ENCODE measurements at regions not wholly inside any gene's neighbourhood (a gene's known extent, or its start where the extent isn't known, plus 50 kb on each side); places are given as distances from the start of the nearest gene placed in this dataset.
"Not testable (repeated sequence)": the region's sequence is repeated elsewhere in the genome, so short reads cannot be mapped to it uniquely, and the experiment has no call there.

GRCh38 chr4:24364852-24365251, 219.5 kb downstream of the DHX15 start:
- no peaks in the 10 kb centered on the region for H3K4me1 ChIP-seq (ENCODE audit: control insufficient read depth in 2 of 2, insufficient read depth in 2 of 2, low read length in 2 of 2)

GRCh38 chr4:24364249-24364648, 220.1 kb downstream of the DHX15 start:
- Histone ChIP-seq H3K9me3 (ENCODE audit: control insufficient read depth in 2 of 2, insufficient read depth in 1 of 2, low read length in 1 of 2) (no peaks in the 10 kb centered on the region), H3K4me3 (ENCODE audit: low read length in 2 of 2) (no peak overlapping the region), H3K4me1 (ENCODE audit: control insufficient read depth in 2 of 2, insufficient read depth in 2 of 2, low read length in 2 of 2) (no peaks in the 10 kb centered on the region), H3K27ac (ENCODE audit: low read depth in 1 of 2, low read length in 1 of 2) (no peak overlapping the region), H3K36me3 (ENCODE audit: control insufficient read depth in 2 of 2, insufficient read depth in 2 of 2, low read length in 1 of 2) (no peaks in the 10 kb centered on the region), H3K27me3 (ENCODE audit: control insufficient read depth in 2 of 2, insufficient read depth in 1 of 2, low read length in 1 of 2) (no peaks in the 10 kb centered on the region)
- 87% methylated on average over 5 of the region's 5 CpGs for WGBS
- no peak for DNase-seq (ENCODE audit: low read depth in 6 of 9, low spot score in 9 of 9)

More at GRCh38 chr4:24364852-24365251, 219.5 kb downstream of the DHX15 start:
- no peak for DNase-seq (ENCODE audit: low read depth in 6 of 9, low spot score in 9 of 9)
- H3K36me3 ChIP-seq (ENCODE audit: control insufficient read depth in 2 of 2, insufficient read depth in 2 of 2, low read length in 1 of 2), result no peaks in the 10 kb centered on the region
- WGBS, result 95% methylated on average over 3 of the region's 3 CpGs
- H3K9me3 ChIP-seq (ENCODE audit: control insufficient read depth in 2 of 2, insufficient read depth in 1 of 2, low read length in 1 of 2), result no peaks in the 10 kb centered on the region
- no peak overlapping the region for H3K27ac ChIP-seq (ENCODE audit: low read depth in 1 of 2, low read length in 1 of 2)
- H3K27me3 ChIP-seq (ENCODE audit: control insufficient read depth in 2 of 2, insufficient read depth in 1 of 2, low read length in 1 of 2), result no peaks in the 10 kb centered on the region
- H3K4me3 ChIP-seq (ENCODE audit: low read length in 2 of 2), result no peak overlapping the region

DNA sequence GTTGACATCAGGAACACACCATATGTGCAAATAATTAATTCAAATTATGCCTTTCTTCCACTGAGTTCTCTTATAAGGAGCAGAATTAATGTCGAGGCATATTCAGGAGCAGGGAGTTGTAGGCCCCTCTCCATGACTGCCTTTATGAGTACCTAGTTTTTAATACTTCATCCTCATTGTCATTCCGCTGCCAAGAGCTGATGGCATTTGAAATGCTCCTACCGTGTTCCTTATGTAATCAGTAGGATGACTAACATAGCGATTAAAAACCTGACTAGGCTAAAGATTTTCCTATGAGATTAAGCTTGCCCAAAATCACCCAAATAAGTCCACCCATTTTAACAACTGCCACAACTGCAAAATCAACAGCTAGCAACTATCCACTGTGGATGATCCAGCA, 220.6 kb downstream of the DHX15 start:
- H3K36me3 ChIP-seq (ENCODE audit: control insufficient read depth in 2 of 2, insufficient read depth in 2 of 2, low read length in 1 of 2), result no peaks in the 10 kb centered on the region
- no peak for DNase-seq (ENCODE audit: low read depth in 6 of 9, low spot score in 9 of 9)
- WGBS, result 93% methylated on average over 4 of the region's 4 CpGs
- H3K4me3 ChIP-seq (ENCODE audit: low read length in 2 of 2), result no peak overlapping the region
- no peak overlapping the region for H3K27ac ChIP-seq (ENCODE audit: low read depth in 1 of 2, low read length in 1 of 2)
- H3K27me3 ChIP-seq (ENCODE audit: control insufficient read depth in 2 of 2, insufficient read depth in 1 of 2, low read length in 1 of 2), result no peaks in the 10 kb centered on the region
- no peaks in the 10 kb centered on the region for H3K9me3 ChIP-seq (ENCODE audit: control insufficient read depth in 2 of 2, insufficient read depth in 1 of 2, low read length in 1 of 2)
- H3K4me1 ChIP-seq (ENCODE audit: control insufficient read depth in 2 of 2, insufficient read depth in 2 of 2, low read length in 2 of 2), result no peaks in the 10 kb centered on the region

DNA sequence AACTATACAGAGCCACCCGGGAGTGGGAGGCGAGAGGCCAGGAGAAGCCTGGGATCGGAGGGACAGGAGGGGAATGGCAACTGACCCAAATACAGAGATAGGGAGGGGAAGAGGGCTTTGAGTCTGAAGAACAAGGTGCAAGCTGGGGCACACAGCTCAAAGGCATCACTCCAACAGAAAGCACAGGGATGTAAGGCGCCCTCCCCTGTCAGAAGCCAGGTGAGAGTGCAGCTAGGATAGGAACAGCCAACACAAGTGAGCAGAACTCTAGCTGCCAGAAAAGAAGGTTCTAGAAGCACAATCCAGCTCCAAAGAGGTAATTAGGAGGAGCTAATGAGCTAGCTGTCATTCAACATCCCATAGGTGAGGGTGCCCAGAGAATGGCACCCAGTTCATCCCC, 232.2 kb downstream of the DHX15 start:
- H3K9me3 ChIP-seq (ENCODE audit: control insufficient read depth in 2 of 2, insufficient read depth in 1 of 2, low read length in 1 of 2), result no peaks in the 10 kb centered on the region
- no peaks in the 10 kb centered on the region for H3K36me3 ChIP-seq (ENCODE audit: control insufficient read depth in 2 of 2, insufficient read depth in 2 of 2, low read length in 1 of 2)
- no peak overlapping the region for H3K4me3 ChIP-seq (ENCODE audit: low read length in 2 of 2)
- 91% methylated on average over 4 of the region's 4 CpGs for WGBS
- H3K4me1 ChIP-seq (ENCODE audit: control insufficient read depth in 2 of 2, insufficient read depth in 2 of 2, low read length in 2 of 2), result no peaks in the 10 kb centered on the region
- no peak overlapping the region for H3K27ac ChIP-seq (ENCODE audit: low read depth in 1 of 2, low read length in 1 of 2)
- no peaks in the 10 kb centered on the region for H3K27me3 ChIP-seq (ENCODE audit: control insufficient read depth in 2 of 2, insufficient read depth in 1 of 2, low read length in 1 of 2)
- DNase-seq (ENCODE audit: low read depth in 6 of 9, low spot score in 9 of 9), result no peak

DNA sequence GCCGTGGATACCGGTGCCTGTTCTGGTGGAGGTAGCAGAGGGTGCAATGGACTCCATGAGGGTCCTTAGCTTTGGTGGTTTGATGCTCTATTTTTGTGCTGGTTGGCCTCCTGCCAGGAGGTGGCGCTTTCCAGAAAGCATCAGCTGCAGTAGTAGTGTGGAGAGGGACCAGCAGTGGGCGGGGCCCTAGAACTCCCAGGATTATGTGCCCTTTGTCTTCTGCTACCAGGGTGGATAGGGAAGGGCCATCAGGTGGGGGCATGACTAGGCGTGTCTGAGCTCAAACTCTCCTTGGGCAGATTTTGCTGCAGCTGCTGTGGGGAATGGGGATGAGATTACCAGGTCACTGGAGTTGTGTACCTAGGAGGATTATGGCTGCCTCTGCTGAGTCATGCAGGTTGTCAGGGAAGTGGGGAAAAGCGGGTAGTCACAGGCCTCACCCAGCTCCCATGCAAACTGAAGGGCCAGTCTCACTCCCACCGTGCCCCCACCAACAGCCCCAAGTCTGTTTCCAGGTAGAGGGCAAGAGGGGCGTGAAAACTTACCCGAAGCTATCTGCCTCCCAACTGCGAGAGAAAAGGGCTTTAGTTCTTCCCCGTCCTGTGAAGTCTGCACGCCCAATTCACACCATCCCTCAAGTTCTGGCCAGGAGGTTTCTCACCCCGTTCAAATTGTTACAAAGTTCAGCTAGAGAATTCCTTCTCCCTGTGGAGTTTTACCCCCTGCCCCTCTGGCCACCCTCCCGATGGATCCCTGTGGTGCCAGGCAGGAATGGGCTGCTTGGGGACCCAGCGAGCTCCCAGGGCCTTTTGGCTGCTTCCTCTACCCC, 235.0 kb downstream of the DHX15 start:
- not testable (repeated sequence) for DNase-seq (ENCODE audit: low read depth in 6 of 9, low spot score in 9 of 9); H3K27ac ChIP-seq (ENCODE audit: low read depth in 1 of 2, low read length in 1 of 2); H3K9me3 ChIP-seq (ENCODE audit: control insufficient read depth in 2 of 2, insufficient read depth in 1 of 2, low read length in 1 of 2); H3K4me3 ChIP-seq (ENCODE audit: low read length in 2 of 2); H3K36me3 ChIP-seq (ENCODE audit: control insufficient read depth in 2 of 2, insufficient read depth in 2 of 2, low read length in 1 of 2); H3K27me3 ChIP-seq (ENCODE audit: control insufficient read depth in 2 of 2, insufficient read depth in 1 of 2, low read length in 1 of 2); H3K4me1 ChIP-seq (ENCODE audit: control insufficient read depth in 2 of 2, insufficient read depth in 2 of 2, low read length in 2 of 2)
- 88% methylated on average over 15 of the region's 15 CpGs for WGBS

- H3K9me3 ChIP-seq (ENCODE audit: control insufficient read depth in 2 of 2, insufficient read depth in 1 of 2, low read length in 1 of 2), result no peaks in the 10 kb centered on the region
- 98% methylated on average over 5 of the region's 5 CpGs for WGBS
- no peak overlapping the region for H3K4me3 ChIP-seq (ENCODE audit: low read length in 2 of 2)
- H3K36me3 ChIP-seq (ENCODE audit: control insufficient read depth in 2 of 2, insufficient read depth in 2 of 2, low read length in 1 of 2), result no peaks in the 10 kb centered on the region
- no peaks in the 10 kb centered on the region for H3K4me1 ChIP-seq (ENCODE audit: control insufficient read depth in 2 of 2, insufficient read depth in 2 of 2, low read length in 2 of 2)
- no peaks in the 10 kb centered on the region for H3K27me3 ChIP-seq (ENCODE audit: control insufficient read depth in 2 of 2, insufficient read depth in 1 of 2, low read length in 1 of 2)
- no peak for DNase-seq (ENCODE audit: low read depth in 6 of 9, low spot score in 9 of 9)
- no peak overlapping the region for H3K27ac ChIP-seq (ENCODE audit: low read depth in 1 of 2, low read length in 1 of 2)
Observed at GRCh38 chr4:24339260-24339659, 245.1 kb downstream of the DHX15 start.

DNA sequence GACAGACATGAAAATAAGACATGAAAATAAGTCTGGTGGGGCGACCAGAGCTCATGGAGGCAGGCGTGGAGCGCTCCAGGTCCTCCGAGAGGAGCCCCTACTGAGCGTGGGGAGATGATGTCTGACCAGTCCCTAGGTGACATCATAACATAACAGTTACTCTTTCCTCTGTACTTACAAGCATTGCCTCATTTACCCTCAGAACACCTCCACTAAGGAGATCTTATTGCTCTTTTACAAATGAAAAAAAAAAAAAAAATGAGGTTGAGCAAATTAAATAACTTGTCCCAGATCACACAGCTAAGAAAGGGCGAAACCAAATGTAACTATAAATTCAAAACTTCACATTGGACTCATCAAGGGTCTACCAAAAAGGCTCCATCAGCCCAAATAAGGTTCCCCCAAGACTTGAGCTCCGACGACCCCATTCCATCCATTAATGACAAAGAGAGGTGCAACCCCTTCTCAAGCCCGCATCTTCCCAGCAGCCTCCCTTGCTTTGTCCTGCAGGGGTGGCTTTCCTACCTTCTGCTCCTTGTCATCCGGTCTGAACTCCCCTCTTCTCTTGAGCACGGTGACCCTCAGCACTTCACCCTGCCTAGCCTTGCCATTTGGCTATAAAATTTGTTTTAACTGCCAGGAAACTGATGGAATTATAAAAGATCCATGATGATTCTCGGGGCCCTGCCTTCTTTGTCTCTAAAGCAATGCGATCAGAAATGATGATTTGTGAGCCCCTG, 246.7 kb downstream of the DHX15 start:
- Histone ChIP-seq H3K27ac (ENCODE audit: low read depth in 1 of 2, low read length in 1 of 2) (no peak overlapping the region), H3K27me3 (ENCODE audit: control insufficient read depth in 2 of 2, insufficient read depth in 1 of 2, low read length in 1 of 2) (no peaks in the 10 kb centered on the region), H3K4me1 (ENCODE audit: control insufficient read depth in 2 of 2, insufficient read depth in 2 of 2, low read length in 2 of 2) (no peaks in the 10 kb centered on the region), H3K9me3 (ENCODE audit: control insufficient read depth in 2 of 2, insufficient read depth in 1 of 2, low read length in 1 of 2) (no peaks in the 10 kb centered on the region), H3K4me3 (ENCODE audit: low read length in 2 of 2) (no peak overlapping the region), H3K36me3 (ENCODE audit: control insufficient read depth in 2 of 2, insufficient read depth in 2 of 2, low read length in 1 of 2) (no peaks in the 10 kb centered on the region)
- DNase-seq (ENCODE audit: low read depth in 6 of 9, low spot score in 9 of 9), result no peak
- WGBS, result 92% methylated on average over 13 of the region's 13 CpGs

DNA sequence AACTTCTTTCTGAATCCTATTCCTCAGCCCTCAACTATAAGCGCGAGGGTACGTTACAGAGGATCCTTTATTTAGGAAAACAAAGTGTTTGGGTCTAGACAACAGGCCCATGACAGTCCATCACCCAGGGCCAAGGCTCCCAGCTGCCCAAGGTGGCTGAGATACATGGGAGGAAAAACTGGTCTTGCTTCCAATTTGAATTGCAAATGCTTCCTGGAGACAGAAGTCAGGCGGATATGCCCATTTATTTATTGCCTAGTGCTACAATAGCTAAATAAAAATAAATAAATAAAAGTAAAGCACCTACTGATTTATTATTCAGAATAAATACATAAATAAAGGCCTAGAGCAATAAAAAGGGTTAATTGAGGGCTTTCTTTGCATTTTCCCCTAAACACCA, 248.7 kb downstream of the DHX15 start:
- DNase-seq (ENCODE audit: low read depth in 6 of 9, low spot score in 9 of 9), result no peak
- Histone ChIP-seq H3K4me1 (ENCODE audit: control insufficient read depth in 2 of 2, insufficient read depth in 2 of 2, low read length in 2 of 2) (no peaks in the 10 kb centered on the region), H3K4me3 (ENCODE audit: low read length in 2 of 2) (no peak overlapping the region), H3K27me3 (ENCODE audit: control insufficient read depth in 2 of 2, insufficient read depth in 1 of 2, low read length in 1 of 2) (no peaks in the 10 kb centered on the region), H3K27ac (ENCODE audit: low read depth in 1 of 2, low read length in 1 of 2) (no peak overlapping the region), H3K36me3 (ENCODE audit: control insufficient read depth in 2 of 2, insufficient read depth in 2 of 2, low read length in 1 of 2) (no peaks in the 10 kb centered on the region), H3K9me3 (ENCODE audit: control insufficient read depth in 2 of 2, insufficient read depth in 1 of 2, low read length in 1 of 2) (no peaks in the 10 kb centered on the region)
- 96% methylated on average over 4 of the region's 4 CpGs for WGBS

GRCh38 chr4:24334906-24335305, 249.4 kb downstream of the DHX15 start:
- no peaks in the 10 kb centered on the region for H3K36me3 ChIP-seq (ENCODE audit: control insufficient read depth in 2 of 2, insufficient read depth in 2 of 2, low read length in 1 of 2)
- H3K9me3 ChIP-seq (ENCODE audit: control insufficient read depth in 2 of 2, insufficient read depth in 1 of 2, low read length in 1 of 2), result no peaks in the 10 kb centered on the region
- no peak for DNase-seq (ENCODE audit: low read depth in 6 of 9, low spot score in 9 of 9)
- no peak overlapping the region for H3K4me3 ChIP-seq (ENCODE audit: low read length in 2 of 2)
- H3K27me3 ChIP-seq (ENCODE audit: control insufficient read depth in 2 of 2, insufficient read depth in 1 of 2, low read length in 1 of 2), result no peaks in the 10 kb centered on the region
- no peak overlapping the region for H3K27ac ChIP-seq (ENCODE audit: low read depth in 1 of 2, low read length in 1 of 2)
- H3K4me1 ChIP-seq (ENCODE audit: control insufficient read depth in 2 of 2, insufficient read depth in 2 of 2, low read length in 2 of 2), result no peaks in the 10 kb centered on the region
- WGBS, result 95% methylated on average over 3 of the region's 3 CpGs
